22Rv1 (cell line): ENCODE measurements at regions not wholly inside any gene's neighbourhood (a gene's known extent, or its start where the extent isn't known, plus 50 kb on each side); places are given as distances from the start of the nearest gene placed in this dataset.

Experiments
- H3K27ac ChIP-seq: fragments of 450-650 bp; 2 replicates; pipeline ENCODE4 v1.5.1; 2017
- ZFX ChIP-seq: fragments of 450-650 bp; IDR thresholded peaks from 2 replicates; pipeline ENCODE4 v1.6.1; 2017; ENCODE audit warnings: antibody characterized with exemption, borderline replicate concordance
- TF ChIP-seq, protein P1 (sequence below): fragments of 450-650 bp; IDR thresholded peaks from 2 replicates; pipeline ENCODE4 v1.5.1; 2017; ENCODE audit warnings: mild to moderate bottlenecking

DNA sequence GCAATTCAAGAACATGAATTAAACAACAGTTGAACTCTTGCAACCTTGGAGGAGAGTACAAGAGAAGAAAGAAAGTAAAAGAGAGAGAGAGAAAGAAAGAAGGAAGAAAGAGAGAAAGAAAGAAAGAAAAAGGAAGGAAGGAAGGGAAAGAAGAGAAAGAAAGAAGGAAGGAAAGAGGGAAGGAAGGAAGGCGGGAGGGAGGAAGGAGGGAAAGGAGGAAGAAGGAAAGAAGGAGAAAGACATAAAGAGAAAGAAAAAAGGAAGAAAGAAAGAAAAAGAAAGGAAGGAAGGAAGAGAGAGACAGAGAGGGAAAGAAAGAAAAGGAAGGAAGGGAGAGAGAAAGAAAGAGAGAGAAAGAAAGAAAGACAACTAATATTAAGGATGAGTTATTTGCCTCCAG, 1106.7 kb downstream of the TYW1 start:
- TF ChIP-seq, protein P1, sequence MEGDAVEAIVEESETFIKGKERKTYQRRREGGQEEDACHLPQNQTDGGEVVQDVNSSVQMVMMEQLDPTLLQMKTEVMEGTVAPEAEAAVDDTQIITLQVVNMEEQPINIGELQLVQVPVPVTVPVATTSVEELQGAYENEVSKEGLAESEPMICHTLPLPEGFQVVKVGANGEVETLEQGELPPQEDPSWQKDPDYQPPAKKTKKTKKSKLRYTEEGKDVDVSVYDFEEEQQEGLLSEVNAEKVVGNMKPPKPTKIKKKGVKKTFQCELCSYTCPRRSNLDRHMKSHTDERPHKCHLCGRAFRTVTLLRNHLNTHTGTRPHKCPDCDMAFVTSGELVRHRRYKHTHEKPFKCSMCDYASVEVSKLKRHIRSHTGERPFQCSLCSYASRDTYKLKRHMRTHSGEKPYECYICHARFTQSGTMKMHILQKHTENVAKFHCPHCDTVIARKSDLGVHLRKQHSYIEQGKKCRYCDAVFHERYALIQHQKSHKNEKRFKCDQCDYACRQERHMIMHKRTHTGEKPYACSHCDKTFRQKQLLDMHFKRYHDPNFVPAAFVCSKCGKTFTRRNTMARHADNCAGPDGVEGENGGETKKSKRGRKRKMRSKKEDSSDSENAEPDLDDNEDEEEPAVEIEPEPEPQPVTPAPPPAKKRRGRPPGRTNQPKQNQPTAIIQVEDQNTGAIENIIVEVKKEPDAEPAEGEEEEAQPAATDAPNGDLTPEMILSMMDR = no peak
- no peak for TF ChIP-seq ZFX
- H3K27ac ChIP-seq = no peak overlapping the region

DNA sequence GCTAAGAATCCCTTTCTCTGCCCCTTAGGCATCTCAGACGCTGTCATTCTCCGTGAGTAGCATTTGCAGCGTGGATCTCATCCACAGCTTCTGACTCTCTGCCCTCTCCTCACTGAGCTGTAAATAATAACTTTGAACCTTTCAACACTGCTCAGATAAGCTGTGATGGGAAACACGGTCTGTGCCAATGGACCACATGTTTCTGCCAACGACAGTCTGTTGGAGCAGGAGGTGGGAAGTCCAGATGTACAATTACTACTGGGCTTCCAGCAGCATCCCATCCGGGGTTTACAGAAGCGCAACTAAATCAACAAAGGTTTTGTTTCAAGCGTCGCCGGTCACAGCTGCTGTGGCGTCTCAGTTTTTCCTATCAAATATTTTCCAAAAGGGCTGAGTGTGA, 1110.6 kb downstream of the TYW1 start:
- TF ChIP-seq, protein P1 = no peak
- TF ChIP-seq ZFX = no peak
- no peak overlapping the region for H3K27ac ChIP-seq

DNA sequence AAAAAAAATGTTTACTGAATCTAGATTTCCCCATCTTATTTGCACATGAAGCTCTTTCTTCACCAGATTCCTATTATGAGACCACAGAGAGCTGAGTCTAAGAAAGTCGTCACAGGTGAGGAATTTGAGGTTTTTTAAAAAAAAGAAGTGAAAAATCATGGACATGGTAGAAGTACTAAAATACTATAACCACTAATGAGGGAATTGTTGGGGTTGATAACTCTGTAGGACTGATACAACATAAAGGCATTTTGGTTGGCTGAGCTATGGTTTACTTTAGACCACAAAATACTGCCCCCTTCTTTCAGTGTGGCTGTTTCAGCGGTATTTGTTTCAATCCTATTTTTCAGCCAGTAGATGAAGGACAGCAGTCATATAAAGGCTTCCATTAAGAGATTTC, 1111.3 kb downstream of the TYW1 start:
- TF ChIP-seq ZFX = no peak
- TF ChIP-seq, protein P1 = no peak
- no peak overlapping the region for H3K27ac ChIP-seq

DNA sequence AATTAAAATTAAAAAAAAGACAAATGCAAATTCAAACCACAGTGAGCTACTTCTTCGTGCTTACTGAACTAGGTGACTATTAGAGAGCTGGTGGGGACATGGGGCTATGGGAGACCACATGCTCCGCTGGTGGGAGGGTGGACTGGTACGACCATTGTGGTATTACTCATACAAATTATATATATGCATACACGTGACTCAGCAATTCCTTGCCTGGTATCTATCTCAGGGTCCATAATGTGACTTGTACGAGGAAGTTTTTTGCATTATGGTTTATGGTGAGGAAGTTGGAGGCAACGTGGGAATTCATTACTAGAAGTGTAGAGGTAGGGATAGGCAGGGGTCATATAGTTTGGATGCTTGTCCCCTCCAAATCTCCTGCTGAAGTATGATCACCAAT, 1112.7 kb downstream of the TYW1 start:
- no peak overlapping the region for H3K27ac ChIP-seq
- TF ChIP-seq ZFX = no peak
- TF ChIP-seq, protein P1 = no peak

DNA sequence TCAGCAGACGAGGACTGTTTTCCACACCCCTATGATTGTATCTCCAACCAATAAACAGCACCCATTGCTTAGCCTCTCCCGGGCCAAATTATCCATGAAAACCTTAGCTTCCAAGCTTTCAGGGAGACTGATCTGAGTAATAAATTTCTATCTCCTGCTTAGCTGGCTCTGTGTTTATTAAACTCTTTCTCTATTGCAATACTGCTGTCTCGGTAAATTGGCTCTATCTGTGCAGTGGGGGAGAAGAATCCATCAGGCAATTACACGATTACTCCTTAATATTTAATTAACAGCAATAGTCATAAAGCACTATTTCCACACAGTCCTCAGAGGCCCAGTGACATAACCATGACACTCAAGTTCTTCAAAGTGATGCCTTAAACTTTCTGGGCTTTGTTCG, 1122.8 kb downstream of the TYW1 start:
- no peak overlapping the region for H3K27ac ChIP-seq
- TF ChIP-seq ZFX = no peak
- TF ChIP-seq, protein P1 = no peak

DNA sequence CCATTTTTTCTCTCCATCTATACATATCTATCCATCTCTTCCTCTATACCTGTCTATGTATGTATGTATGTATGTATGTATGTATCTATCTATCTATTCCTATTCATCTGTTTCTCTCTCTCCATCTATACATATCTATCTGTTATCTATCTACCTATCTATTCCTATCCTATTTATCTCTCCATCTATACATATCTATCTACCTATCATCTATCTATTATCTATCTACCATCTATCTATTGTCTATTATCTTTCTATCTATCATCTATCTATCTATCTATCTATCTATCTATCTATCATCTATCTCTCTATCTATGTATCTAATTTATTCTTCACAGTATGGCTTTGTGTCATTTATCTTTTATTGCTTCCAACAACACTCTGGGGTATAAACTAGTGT, 1124.4 kb downstream of the TYW1 start:
- no peak overlapping the region for H3K27ac ChIP-seq
- TF ChIP-seq ZFX = no peak
- TF ChIP-seq, protein P1 = no peak

DNA sequence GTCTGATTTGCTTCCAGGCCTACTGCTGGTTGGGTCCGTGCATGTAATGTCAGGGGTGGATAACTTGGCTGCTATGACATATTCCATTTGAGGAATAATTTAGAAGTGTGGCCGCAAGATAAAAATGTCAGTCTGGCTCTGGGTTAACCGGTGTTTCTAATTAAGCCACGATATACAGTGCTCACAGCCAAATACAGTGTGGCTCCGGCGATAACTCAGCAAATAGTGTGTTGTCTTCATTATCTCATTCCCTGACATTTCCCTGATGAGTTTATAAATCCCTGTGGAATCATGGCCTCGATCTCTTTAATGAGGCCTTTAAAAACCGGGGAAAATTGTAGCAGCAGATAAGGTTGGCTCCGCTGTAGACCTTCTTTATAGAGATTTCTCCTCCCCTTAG, 1125.0 kb downstream of the TYW1 start:
- TF ChIP-seq ZFX = no peak
- TF ChIP-seq, protein P1 = no peak
- no peak overlapping the region for H3K27ac ChIP-seq

DNA sequence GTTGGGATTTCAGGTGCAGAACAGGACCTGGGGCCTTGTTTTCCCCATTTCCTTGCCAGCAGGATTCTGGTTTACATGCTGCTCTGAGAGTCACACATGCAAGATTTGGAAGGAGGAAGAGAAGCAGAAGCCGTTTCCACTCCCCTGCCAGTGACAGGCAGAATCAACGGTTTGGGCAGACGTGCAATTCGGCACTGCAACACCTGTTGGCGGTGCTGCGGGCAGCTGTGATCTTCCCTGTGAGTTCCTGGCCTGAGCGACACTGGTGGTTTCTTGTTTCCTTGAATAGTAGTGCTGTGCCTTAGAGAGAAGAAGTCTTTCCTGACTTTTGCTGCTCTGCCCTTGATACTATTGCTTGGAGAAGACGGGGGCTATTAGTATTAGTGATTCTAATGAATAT, 1126.2 kb downstream of the TYW1 start:
- H3K27ac ChIP-seq = no peak overlapping the region
- TF ChIP-seq, protein P1 = no peak
